ENCODE measurements at regions not wholly inside any gene's neighbourhood (a gene's known extent, or its start where the extent isn't known, plus 50 kb on each side); places are given as distances from the start of the nearest gene placed in this dataset.
"Not testable (repeated sequence)": the region's sequence is repeated elsewhere in the genome, so short reads cannot be mapped to it uniquely, and the experiment has no call there.

- no peak for DNase-seq (ENCODE audit: low read depth)
- no peak overlapping the region for H3K4me3 ChIP-seq (ENCODE audit: low read depth, low read length)
- no peak for TF ChIP-seq CTCF (conservative IDR thresholded peaks at IDR 0.05; ENCODE audit: low read depth, low read length)
Measured at GRCh38 chr18:9020221-9020620, 82.3 kb upstream of the NDUFV2 start.

GRCh38 chr18:9021458-9021857, 81.0 kb upstream of the NDUFV2 start:
- H3K4me3 ChIP-seq (ENCODE audit: low read depth, low read length), result no peak overlapping the region
- no peak for TF ChIP-seq CTCF (conservative IDR thresholded peaks at IDR 0.05; ENCODE audit: low read depth, low read length)
- no peak for DNase-seq (ENCODE audit: low read depth)

- DNase-seq (ENCODE audit: low read depth), result peak; percentile 50
- H3K4me3 ChIP-seq (ENCODE audit: low read depth, low read length), result no peak overlapping the region
- TF ChIP-seq CTCF (conservative IDR thresholded peaks at IDR 0.05; ENCODE audit: low read depth, low read length), result no peak
Measured at GRCh38 chr18:9022397-9023155, 79.9 kb upstream of the NDUFV2 start.

- DNase-seq (ENCODE audit: low read depth); H3K4me3 ChIP-seq (ENCODE audit: low read depth, low read length): not testable (repeated sequence)
Measured at GRCh38 chr18:9024031-9024646, 78.4 kb upstream of the NDUFV2 start.

GRCh38 chr18:9025091-9025838, 77.2 kb upstream of the NDUFV2 start:
- no peak overlapping the region for H3K4me3 ChIP-seq (ENCODE audit: low read depth, low read length)
- no peak for TF ChIP-seq CTCF (conservative IDR thresholded peaks at IDR 0.05; ENCODE audit: low read depth, low read length)
- DNase-seq (ENCODE audit: low read depth), result no peak

- TF ChIP-seq CTCF (conservative IDR thresholded peaks at IDR 0.05; ENCODE audit: low read depth, low read length), result no peak
- no peak overlapping the region for H3K4me3 ChIP-seq (ENCODE audit: low read depth, low read length)
- peak; percentile 33 for DNase-seq (ENCODE audit: low read depth)
Measured at GRCh38 chr18:9029131-9029530, 73.4 kb upstream of the NDUFV2 start.

- TF ChIP-seq CTCF (conservative IDR thresholded peaks at IDR 0.05; ENCODE audit: low read depth, low read length), result no peak
- no peak overlapping the region for H3K4me3 ChIP-seq (ENCODE audit: low read depth, low read length)
Measured at GRCh38 chr18:9032519-9032918, 70.0 kb upstream of the NDUFV2 start.

More at GRCh38 chr18:9032519-9032918, 70.0 kb upstream of the NDUFV2 start:
- DNase-seq (ENCODE audit: low read depth), result no peak

Data from choroid plexus epithelial cell (primary cell).